NK-92 treated with Interleukin-12 subunit alpha and Interleukin-12 subunit beta, amount 100 ng/mL, for 24 hours (cell line): ENCODE measurements at regions not wholly inside any gene's neighbourhood (a gene's known extent, or its start where the extent isn't known, plus 50 kb on each side); places are given as distances from the start of the nearest gene placed in this dataset.
"Not testable (repeated sequence)": the region's sequence is repeated elsewhere in the genome, so short reads cannot be mapped to it uniquely, and the experiment has no call there.

Experiments
- DNase-seq: peaks from one replicate; lab custom pipeline; 2025; lab: John Stamatoyannopoulos, UW

GRCh38 chr16:29218649-29219048 is 187.9 kb downstream of the NPIPB11 start:
- DNase-seq: not testable (repeated sequence)

DNA sequence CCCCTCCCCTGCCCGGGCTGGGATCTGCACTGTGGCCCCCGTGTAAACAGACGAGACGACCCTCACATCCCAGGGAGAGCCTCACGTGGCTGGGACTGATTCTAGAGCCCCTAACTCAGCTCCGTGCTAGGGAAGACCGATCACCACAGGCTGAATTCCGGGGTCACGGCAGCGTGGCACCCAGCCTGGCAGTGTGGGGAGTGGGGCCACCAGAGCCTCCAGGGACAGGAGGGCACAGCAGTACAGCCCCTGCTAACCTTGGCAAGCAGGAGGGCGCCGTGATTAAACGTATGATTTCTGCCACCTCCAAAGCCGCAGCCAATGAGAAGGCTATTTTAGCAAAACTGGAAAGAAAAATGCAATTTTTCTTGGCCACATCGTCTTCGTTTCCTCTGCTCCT is 188.3 kb downstream of the NPIPB11 start:
- not testable (repeated sequence) for DNase-seq

- DNase-seq: not testable (repeated sequence)
Observed at GRCh38 chr16:29217752-29218126, 188.8 kb downstream of the NPIPB11 start.

DNA sequence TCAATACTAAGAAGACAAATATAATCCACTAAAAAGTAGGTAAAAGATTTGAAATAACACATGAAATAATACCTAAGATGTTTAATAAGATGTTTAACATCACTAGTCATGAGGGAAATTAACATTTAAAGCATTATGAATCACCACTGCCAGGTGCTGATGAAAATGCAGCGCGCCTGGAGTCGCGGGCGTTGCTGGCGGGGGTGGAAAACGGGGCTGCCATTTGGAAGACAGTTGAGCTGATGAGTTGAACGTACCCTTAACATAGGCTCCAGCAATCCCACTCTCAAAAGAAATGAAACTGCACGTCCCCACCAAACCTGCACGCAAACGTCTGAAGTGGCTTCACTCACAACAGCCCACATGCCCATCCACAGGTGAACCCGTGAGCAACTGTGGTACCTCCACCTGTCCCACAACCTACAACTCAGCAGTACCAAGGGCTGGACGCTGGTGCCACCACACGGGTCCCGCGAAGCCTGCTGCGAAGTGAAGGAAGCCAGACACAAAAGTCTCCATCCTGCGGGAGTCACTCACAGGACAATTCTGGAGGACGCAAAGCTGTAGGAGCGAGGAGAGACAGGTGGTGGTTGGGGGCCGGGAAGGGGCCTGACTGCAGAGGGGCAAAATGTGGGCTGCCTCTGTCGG is 189.3 kb downstream of the NPIPB11 start:
- DNase-seq: not testable (repeated sequence)

DNA sequence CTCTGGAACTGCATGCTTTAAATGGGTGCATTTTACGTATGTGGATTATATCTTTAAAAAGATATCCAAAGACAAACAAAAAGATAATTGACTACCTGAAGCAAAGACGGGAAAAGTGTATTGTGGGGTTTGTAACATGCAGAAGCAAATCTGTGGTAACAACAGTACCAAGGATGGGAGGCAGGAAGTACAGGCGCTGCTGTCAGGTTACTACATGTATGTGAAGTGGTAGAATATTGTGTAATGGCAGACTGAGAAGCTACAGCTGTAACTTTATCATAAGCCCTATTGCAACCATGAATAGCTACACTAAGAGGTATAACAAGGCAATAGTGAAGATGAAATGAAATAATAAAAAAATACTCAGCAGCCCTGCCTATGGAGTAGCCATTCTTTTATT is 192.7 kb downstream of the NPIPB11 start:
- not testable (repeated sequence) for DNase-seq

- DNase-seq: not testable (repeated sequence)
Observed at GRCh38 chr16:29213251-29213650, 193.3 kb downstream of the NPIPB11 start.

GRCh38 chr16:29212084-29213027 is 194.2 kb downstream of the NPIPB11 start:
- DNase-seq: not testable (repeated sequence)

DNA sequence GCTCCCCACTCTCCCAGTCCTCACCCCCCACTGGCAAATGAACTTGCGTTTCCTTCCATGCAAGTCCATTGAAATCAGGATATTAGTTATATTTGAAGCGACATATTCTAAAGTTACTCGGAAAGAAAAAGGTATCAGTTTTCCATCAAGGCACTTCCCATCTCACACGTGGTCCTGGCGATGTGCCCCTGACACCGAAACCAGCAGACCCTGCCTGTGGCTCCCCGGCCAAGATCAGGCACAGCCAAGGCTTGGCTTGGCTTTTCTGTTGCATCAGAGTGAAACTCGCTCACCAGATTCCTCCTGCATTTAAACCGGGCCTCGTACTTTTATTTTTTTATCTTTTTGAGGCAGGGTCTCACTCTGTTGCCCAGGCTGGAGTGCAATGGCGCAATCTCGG is 195.1 kb downstream of the NPIPB11 start:
- DNase-seq: not testable (repeated sequence)

GRCh38 chr16:29210299-29211150 is 196.0 kb downstream of the NPIPB11 start:
- DNase-seq: not testable (repeated sequence)

- not testable (repeated sequence) for DNase-seq
Observed at GRCh38 chr16:29206120-29206519, 200.4 kb downstream of the NPIPB11 start.

DNA sequence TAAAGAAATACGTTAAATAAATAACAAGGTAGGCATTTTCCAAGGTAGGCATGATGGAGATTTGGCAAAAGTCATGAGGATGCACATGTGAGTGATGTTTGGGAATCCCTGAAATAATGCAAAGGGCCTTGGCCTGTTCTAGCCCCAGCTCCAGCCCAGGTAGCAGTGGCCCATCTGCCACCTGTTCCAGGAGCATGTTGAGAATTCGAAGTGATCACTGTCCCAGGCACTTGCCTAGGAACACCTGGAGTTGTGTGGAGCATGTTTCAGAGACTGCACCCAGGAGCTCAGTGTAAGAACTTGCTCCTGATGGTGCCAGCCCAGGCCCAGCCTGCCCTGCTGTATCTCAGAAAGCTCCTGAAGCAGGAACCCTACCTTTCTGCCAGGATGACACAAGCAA is 201.4 kb downstream of the NPIPB11 start:
- not testable (repeated sequence) for DNase-seq

GRCh38 chr16:29204806-29205135 is 201.7 kb downstream of the NPIPB11 start:
- DNase-seq: no peak

GRCh38 chr16:29203933-29204805 is 202.3 kb downstream of the NPIPB11 start:
- not testable (repeated sequence) for DNase-seq

- DNase-seq: not testable (repeated sequence)
Observed at GRCh38 chr16:29203046-29203932, 203.2 kb downstream of the NPIPB11 start.

- DNase-seq: not testable (repeated sequence)
Observed at GRCh38 chr16:29202642-29203041, 203.9 kb downstream of the NPIPB11 start.

DNA sequence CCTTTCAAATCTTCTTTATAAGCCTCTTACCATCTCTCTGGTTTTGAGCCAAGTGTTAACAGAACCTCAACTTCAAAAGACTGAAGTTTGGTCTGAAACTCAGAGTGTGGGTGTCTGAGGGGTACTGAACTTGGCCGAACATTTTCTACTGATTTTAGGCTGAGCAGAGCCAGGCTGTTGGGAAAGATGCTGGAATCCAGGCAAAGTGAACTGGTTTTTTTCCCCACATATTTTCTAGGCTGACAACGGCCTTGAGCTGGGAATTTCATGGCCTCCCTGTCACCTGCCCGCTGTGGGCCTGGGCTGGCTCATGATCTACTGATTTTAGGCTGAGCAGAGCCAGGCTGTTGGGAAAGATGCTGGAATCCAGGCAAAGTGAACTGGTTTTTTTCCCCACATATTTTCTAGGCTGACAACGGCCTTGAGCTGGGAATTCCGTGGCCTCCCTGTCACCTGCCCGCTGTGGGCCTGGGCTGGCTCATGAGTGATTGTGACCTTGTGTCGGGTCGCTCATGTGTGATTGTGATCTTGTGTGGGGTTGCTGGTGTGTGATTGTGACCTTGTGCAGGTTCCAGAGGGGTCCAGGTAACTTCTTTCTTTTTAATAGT is 204.4 kb downstream of the NPIPB11 start:
- not testable (repeated sequence) for DNase-seq

GRCh38 chr16:29201296-29202024 is 205.1 kb downstream of the NPIPB11 start:
- DNase-seq: not testable (repeated sequence)

DNA sequence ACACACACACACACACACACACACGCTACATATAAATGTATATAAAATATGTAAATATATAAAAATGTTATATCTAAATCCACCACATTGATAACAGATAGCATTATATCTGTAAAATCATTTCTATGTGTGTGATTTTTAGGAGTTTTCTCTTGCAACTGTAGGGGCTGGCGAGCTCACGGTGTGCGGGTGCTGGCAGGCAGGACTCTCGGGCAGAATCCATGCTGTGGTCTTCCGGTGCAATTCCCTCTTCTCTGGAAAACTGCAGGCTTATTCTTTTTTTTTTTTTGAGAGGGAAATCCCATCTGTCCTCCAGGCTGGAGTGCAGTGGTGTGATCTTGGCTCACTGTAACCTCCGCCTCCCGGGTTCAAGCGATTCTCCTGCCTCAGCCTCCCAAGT is 205.8 kb downstream of the NPIPB11 start:
- not testable (repeated sequence) for DNase-seq

- not testable (repeated sequence) for DNase-seq
Observed at GRCh38 chr16:29200135-29200601, 206.3 kb downstream of the NPIPB11 start.
